GM18507 (cell line): ENCODE measurements at regions not wholly inside any gene's neighbourhood (a gene's known extent, or its start where the extent isn't known, plus 50 kb on each side); places are given as distances from the start of the nearest gene placed in this dataset.
A peak's percentile ranks its signal among the peaks of the same experiment; 100 is the strongest.

Experiments used
- DNase-seq: peaks from one replicate; pipeline ENCODE4 v3.0.0; 2011; ENCODE audit warnings: low read depth; ENCODE audit not compliant: insufficient read length; ENCODE audit errors: extremely low spot score
- FAIRE-seq: peaks from 2 replicates; lab custom pipeline; 2011; peaks lifted over from hg19 to GRCh38; lab: Jason Lieb, UNC

DNA sequence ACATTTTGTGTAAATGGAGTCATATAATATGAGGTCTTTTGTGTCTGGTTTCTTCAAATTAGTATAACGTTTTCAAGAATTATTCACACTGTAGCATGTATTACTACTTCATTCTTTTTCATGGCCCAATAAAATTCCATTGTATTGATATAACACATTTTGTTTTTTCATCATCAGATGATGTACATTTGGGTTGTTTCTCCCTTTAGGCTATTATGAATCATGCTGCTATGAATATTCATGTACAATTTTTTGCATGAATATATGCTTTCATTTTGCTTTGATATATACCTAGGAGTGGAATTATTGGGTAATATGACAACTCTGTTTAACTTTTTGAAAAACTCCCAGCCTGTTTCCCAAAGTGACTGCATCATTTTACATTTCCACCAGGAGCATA, 220.2 kb downstream of the NR4A2 start:
- DNase-seq = no peak
- FAIRE-seq = no peak

DNA sequence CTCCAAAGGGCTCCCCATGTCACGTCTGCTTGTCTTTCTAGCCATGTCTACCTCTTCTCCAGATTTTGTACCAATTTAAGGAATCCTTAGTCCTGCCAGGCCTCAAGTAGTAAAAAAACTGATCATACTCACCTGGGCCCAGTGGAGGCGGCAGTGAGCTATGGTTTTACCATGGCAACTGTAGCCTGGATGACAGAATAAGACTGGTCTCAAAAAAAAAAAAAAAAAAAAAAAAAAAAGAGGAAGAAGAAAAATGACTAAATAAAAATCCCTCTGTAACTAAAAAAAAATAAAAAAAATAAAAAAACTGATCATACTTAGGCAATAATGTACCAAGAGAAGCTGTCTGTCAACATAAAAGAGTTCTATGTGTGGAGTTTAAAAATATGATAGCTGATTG, 221.6 kb downstream of the NR4A2 start:
- FAIRE-seq = peak; percentile 60
- DNase-seq = no peak

DNA sequence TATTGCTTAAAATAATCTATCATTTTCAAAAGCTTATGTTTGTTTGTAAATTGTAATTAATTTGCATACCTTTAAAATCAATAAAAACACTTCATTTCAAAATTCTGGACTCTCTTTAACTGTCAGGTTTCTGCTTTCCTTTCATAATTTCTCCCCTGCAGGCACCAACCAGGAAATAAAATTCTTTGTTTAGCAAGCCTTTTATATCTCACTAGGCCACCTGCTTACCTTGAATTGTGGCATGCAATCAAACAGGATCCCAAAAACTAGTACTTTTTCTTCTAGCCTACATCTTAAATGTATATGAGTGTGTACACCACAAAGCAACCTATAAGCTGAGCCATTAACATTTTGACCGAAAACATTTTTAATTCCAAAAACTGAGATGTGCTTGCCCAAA, 233.1 kb downstream of the NR4A2 start:
- FAIRE-seq = no peak
- DNase-seq = no peak

DNA sequence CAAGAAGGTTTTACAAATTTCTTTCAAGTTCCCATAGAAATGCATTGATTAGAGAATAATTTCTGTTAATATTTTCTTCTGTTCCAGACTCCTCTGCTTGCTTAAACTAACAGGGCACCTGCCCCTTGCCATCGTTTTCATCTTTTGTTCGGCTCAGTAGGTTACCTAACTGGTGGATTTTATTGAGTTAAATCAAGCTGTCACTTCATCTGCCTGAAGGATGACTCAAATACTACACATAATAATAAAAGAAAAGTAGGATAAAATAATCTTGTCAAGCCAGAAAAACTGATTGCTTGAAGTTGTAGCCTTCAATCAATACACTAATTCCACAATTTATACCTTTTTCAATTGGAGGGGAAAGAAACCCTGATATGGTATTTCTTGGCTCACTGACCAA, 234.0 kb downstream of the NR4A2 start:
- FAIRE-seq (no peak), DNase-seq (no peak)

DNA sequence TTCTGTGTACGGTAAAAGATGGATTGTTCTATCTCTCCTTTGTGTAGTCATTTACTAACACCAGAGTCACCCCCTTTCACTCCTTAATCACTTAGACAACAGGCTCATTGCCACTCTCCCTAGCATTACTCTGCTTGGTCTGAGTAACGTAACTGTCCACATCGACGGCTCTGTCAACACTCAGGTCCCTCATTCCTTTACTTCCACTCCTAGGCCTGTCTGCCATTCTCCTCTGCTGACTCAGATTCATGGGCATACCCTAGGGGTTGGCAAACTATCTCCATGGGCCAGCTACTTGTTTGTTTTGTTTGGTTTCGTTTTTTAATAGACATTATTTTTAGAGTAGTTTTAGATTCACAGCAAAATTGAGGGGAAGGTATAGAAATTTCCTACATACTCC, 243.9 kb downstream of the NR4A2 start:
- no peak for FAIRE-seq

DNA sequence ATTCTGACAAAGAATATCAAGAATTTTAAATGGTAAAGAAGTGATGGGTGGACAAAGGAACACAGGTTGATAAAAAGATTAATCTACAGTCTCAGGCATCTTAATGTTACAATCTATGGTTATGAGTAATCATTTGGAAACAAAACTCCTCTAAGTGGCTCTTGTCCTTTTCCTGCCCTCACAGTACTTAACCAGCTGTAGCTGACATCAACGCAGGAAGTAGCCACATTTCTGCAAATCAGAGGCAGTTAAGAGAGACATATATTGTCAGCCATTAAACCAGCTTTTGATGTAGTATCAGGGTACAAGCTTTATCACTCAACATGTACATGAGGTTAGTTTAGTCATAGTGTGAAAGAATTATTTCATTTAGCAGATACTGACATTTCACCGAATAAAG, 244.6 kb downstream of the NR4A2 start:
- DNase-seq (no peak), FAIRE-seq (no peak)

More for the DNA sequence above, 243.9 kb downstream of the NR4A2 start:
- DNase-seq = no peak

DNA sequence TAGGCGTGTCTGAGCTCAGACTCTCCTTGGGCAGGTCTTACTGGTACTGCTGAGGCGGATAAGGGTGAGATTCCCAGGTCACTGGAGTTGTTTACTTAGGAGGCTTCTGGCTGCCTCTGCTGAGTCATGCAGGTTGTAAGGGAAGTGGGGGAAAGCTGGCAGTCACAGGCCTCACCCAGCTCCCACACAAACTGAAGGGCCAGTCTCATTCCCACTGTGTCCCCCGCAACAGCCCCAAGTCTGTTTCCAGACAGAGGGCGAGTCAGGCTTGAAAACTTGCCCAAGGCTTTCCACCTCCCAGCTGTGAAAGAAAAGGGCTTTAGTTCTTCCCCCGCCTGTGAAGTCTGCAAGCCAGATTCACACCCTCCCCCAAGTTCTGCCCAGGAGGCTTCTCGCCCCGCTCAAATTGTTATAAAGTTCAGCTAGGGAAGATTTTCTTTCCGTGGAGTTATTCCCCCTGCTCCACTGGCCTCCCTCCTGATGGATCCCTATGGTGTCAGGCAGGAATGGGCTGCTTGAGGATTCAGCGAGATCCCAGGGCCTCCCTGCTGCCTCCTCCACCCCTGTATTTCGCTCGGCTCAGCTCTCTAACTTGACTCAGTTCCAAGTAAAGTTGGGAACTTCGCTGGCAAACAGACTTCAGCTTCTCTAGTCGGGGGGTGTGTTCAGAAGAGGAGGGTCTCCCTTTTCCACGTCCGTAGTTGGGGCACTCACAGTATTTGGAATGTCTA, 248.6 kb downstream of the NR4A2 start:
- DNase-seq (no peak), FAIRE-seq (no peak)

DNA sequence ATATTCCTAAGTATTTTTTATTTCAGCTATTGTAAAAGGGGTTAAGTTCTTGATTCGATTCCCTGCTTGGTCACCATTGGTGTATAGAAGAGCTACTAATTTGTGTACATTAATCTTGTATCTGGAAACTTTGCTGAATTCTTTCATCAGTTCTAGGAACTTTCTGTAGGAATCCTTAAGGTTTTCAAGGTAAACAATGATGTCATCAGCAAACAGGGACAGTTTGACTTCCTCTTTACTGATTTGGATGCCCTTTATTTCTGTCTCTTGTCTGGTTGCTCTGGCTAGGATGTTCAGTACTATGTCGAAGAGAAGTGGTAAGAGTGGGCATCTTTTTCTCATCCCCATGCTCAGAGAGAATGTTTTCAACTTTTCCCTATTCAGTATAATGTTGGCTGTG, 252.7 kb downstream of the NR4A2 start:
- FAIRE-seq = no peak
- DNase-seq = no peak

DNA sequence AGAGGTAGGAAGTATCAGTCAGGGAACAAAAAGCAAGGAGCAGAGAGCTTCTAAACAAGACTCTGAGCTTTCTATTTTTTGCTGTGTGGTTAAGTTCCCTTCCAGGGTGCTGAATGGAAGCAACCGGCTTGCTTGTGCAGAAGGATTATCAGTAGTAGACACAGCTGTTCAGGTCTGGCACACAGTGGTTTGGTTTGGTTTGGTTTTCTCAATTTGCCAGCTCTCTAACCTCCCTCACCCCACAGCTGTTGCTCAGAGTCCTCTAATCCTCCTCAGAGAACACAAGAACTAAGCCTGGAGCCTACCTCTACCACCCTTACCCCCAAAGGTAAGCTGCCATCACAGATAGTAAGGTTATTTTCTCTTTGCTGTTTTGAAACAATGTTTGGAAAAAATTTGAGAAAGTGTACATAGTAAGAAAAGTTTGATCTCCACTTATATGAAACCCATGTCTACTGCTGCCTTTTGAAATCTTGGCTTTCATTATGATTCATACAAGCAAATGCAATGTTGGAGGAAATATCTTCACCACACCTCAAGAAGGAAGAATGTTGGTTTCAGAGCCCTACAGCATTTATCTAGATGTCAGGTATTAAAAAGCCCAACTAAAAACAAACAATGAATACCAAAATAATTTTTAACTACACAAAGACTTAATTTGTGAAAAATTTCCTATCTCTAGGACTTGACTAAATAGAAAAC, 255.3 kb downstream of the NR4A2 start:
- no peak for FAIRE-seq

DNA sequence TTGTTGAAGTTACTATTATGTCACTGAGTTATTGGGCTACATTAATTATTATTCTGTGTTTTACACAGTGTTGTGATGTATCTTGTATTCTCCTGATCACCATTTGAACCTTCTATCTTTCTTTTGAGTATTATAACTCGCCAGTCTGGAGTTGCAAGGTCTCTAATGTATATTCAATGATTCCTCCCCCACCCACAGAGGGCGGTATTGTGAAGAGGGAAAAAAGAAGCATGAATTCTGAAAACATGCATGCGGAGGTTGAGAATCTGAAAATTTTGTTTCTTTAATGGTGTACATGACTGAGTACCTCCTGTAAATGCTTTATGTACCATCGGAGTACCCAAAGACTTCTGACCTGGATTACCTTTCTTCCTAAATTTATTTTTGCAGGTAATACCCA, 266.6 kb downstream of the NR4A2 start:
- FAIRE-seq = no peak
- no peak for DNase-seq

More for the DNA sequence above, 255.3 kb downstream of the NR4A2 start:
- no peak for DNase-seq

DNA sequence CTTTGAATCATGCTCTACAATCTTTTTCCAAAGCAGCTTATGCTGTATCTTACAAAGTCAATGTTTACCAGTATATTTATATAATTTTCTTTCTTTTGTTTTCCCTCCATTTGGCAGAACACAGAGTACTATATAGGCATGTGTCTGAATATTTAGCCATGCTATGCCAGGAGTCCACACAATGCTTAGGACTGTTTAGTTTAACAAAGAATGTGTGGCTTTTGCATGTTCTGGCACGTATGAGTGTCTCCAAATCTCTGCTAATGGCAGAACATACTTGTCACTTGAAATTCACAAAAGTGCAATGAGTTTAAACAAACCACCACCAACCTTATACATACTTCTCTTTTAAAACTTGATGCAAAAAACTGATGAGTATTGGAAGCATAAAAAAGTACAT, 268.0 kb downstream of the NR4A2 start:
- FAIRE-seq = no peak

DNA sequence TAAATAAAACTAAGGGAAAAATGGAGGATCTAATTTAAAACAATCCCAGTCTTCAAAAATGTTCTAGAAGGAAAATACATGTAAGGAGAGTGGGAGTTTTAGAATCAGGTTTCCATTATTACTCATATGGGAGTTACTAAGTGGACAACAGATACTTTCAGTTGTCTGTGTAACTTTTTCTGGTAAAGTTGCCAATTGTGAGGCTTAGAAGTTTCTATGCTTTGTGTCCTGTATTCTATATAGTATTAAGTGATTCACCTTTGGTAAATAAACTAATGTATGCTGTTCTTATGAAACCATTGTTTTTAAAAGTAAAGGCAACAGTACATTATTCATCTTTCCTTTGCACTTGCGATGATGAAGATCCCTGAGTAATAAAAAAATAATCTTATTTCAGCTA, 274.9 kb downstream of the NR4A2 start:
- no peak for FAIRE-seq

More for the DNA sequence above, 268.0 kb downstream of the NR4A2 start:
- no peak for DNase-seq

DNA sequence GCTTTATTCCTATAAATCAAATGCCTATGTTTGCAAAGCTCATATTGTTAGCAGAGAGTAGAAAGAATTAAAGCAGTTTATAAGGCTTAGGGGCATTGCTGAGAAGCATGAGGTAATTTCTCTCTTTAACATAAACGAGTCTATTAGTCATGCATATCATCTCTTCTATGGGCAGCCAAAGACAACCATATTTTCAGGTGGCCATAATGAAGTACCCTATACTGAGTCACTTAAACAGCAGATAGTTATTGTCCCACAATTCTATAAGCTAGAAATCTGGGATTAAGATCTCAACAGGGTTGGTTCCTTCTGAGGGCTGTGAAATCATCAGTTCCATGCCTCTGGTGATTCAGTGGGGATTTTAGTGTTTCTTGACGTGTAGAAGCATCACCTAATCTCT, 277.5 kb downstream of the NR4A2 start:
- FAIRE-seq (no peak), DNase-seq (no peak)

More for the DNA sequence above, 274.9 kb downstream of the NR4A2 start:
- DNase-seq = no peak

DNA sequence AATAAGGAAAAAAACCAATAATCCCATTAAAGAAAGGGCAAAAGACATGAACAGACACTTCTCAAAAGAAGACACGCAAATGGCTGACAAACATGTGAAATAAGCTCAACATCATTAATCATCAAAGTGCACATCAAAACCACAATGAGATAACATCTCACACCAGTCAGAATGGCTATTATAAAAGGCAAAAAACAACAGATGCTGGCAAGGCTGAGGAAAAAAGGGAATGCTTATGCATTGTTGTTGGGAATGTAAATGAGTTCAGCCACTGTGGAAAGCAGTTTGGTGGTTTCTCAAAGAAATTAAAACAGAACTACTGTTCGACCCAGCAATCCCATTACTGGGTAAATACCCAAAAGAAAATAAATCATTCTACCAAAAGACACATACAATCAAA, 285.6 kb downstream of the NR4A2 start:
- FAIRE-seq (no peak), DNase-seq (no peak)

DNA sequence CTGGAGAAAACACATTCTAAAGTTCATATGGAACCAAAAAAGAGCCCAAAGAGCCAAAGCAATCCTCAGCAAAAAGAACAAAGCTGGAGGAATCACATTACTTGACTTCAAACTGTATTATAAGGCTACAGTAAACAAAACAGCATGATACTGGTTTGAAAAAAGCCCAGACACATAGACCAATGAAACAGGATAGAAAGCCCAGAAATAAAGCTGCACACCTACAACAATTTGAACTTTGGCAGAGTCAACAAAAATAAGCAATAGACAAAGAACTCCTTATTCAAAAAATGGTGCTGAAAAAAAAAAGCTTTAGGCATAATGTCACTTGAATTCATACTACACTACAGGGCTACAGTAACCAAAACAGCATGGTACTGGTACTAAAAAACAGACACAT, 289.6 kb downstream of the NR4A2 start:
- DNase-seq (no peak), FAIRE-seq (no peak)

DNA sequence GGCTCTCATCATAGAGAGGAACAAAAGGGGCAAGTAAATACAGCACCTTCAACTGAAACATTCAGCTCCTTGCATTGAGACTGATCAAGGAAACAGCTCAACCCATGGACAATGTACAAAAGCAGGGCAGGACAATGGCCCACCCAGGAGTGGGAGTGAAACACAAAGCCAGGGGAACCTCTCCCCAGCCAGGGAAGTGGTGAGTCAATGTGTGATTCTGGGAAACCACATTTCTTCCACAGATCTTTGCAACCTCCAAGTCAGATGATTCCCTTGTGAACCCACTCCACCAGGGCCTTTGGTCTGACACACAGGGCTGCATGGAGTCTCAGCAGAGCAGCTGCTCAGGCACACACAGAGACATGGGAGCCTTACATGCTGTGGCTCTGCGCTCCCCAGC, 294.5 kb downstream of the NR4A2 start:
- no peak for DNase-seq
- FAIRE-seq = no peak

DNA sequence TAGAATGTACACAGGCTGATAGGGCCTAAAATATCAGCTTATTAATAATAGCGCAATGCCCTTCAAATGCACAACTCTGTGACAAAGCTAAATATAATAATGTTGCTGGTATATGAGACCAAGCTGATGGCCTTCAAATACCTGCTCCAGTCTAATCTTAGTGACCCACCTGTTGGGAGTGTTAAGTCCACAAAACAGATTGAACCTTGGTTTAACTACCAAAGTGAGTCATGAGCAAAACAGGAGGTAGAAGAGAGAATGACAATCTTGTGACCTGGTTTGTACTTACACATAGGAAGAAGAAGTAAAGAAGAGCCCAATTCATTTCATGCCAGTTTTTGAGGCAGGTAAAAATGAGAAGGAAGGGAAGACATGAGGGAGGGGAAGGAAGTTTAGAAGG, 295.0 kb downstream of the NR4A2 start:
- FAIRE-seq = no peak
- no peak for DNase-seq

DNA sequence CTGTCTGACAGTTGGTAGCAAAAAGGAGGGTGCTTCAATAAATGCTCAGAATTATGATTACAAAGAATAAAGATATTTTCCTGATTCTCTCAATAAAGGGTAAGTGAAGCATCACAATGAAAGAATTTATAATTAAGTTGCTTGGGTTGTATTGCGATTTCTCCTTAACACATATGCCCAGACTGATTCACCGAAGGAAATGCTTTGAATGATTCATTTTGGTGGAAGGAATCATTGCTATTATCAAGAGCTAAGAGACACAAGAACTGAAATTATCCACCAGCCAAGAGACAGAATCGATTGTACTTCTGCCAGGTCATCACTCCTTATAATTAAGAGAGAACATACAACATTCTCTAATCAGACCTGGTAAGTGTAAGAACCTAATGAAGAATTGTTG, 301.4 kb downstream of the NR4A2 start:
- no peak for DNase-seq
- no peak for FAIRE-seq

DNA sequence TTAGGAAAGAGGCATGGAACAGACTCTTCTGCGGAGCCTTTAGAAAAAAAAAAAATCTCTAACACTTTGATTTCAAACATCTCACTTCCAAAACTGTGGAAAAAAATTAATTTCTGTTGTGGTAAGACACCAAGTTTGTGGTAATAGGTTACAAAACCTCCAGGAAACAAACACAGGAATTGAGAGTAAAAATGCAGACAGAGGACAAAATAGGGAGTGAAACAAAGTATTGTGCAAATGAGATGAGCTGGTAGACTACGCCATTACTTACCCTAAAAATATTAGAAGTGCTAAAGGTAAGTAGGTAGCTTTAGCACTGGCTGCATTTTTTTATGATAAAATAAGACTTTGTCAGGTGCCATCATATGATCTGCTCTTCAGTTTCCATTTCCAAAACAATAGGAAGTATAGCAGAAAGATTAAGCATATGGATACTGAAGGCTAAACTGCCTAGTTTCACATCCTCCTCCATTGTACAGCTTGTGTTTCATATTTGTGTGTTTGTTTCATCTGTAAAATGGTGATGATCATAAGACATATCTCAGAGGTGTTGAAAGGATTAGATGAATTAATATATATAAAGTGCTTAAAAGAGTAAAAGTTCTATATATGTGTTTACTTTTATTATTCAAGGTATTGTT, 309.2 kb downstream of the NR4A2 start:
- no peak for DNase-seq
- FAIRE-seq = no peak

DNA sequence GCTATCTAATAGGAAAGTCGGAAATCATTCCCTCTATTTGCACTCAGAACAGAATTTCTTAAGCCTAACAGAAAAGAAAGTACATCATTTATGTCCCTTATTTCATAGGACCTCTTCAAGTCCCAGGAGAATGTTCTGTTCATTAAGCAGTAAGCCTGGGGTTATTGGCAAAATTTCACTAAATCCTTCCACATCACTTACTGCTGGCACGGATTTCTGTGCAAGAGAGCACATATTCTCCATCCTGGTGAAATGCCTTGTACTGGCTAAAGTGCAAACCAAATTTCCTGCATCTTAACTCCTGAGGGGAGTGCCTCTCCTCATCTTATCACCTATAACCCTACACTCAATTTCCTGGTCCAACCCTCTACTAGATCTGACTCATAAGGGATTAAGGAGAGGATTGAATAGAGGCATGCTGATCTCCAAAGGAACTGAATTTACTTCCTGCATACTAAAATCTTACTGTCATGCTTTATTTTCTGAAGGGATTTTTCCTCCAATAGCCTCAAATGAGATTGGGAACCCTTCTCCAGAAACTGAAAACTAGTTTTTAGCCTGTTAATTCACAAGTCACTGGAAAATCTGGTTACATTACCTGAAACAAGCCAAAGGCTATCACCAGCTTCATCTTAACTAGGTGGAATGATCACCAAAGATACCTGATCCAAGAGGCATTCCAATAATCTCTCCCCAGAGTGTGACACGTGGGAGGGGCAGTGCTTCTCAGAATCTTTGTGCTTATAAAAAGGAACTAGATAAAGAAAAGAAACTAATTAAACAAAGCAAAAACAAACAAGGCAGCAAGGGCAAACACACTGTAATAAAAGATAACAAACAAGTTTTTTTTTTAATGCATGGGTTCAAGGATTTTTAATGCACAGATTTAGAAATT, 311.1 kb downstream of the NR4A2 start:
- no peak for FAIRE-seq
- DNase-seq = no peak
